NB4 (cell line): ENCODE measurements at regions not wholly inside any gene's neighbourhood (a gene's known extent, or its start where the extent isn't known, plus 50 kb on each side); places are given as distances from the start of the nearest gene placed in this dataset.
A peak's percentile ranks its signal among the peaks of the same experiment; 100 is the strongest.
"Not testable (repeated sequence)": the region's sequence is repeated elsewhere in the genome, so short reads cannot be mapped to it uniquely, and the experiment has no call there.

Source experiments
- DNase-seq: peaks from one replicate; pipeline ENCODE4 v3.0.0; 2010; ENCODE audit warnings: low read depth
- H3K4me3 ChIP-seq: one replicate; pipeline ENCODE4 v1.5.1; 2011; ENCODE audit warnings: mild to moderate bottlenecking, low read depth, low read length, moderate library complexity
- CTCF ChIP-seq: IDR thresholded peaks from one replicate; pipeline ENCODE4 v1.5.1; 2012; ENCODE audit warnings: low read depth, low read length
- MAX ChIP-seq: IDR thresholded peaks from 2 replicates; pipeline ENCODE4 v1.6.1; 2011; ENCODE audit warnings: low read depth, low read length
- MYC ChIP-seq: IDR thresholded peaks from 2 replicates; pipeline ENCODE4 v1.6.1; 2011; ENCODE audit warnings: low read depth, low read length
- POLR2A ChIP-seq: IDR thresholded peaks from 2 replicates; pipeline ENCODE4 v1.6.1; 2011; ENCODE audit warnings: mild to moderate bottlenecking; ENCODE audit not compliant: insufficient read length; ENCODE audit errors: extremely low read depth

- DNase-seq: no peak
- no peak overlapping the region for H3K4me3 ChIP-seq
- TF ChIP-seq MAX (0 out of 2 replicates have a peak, but pooled peaks have one; percentile 13), CTCF (no peak), MYC (no peak), POLR2A (no peak)
Measured at GRCh38 chr10:46216003-46216634, 70.7 kb upstream of the ANTXRL start.

GRCh38 chr10:46216836-46217751 lies 69.7 kb upstream of the ANTXRL start:
- DNase-seq: peak; percentile 83
- H3K4me3 ChIP-seq: no peak overlapping the region
- peak; percentile 30; the same call in 1 of the 2 replicates for TF ChIP-seq MAX
- TF ChIP-seq POLR2A: no peak
- peak; percentile 54; the same call in 1 of the 2 replicates for TF ChIP-seq MYC

- H3K4me3 ChIP-seq: no peak overlapping the region
- no peak for TF ChIP-seq MYC
- no peak for TF ChIP-seq CTCF
- no peak for TF ChIP-seq MAX
- TF ChIP-seq POLR2A: no peak
- DNase-seq: no peak
Measured at GRCh38 chr10:46217752-46218453, 68.9 kb upstream of the ANTXRL start.

GRCh38 chr10:46218921-46219320 lies 67.9 kb upstream of the ANTXRL start:
- DNase-seq: peak; percentile 68
- no peak overlapping the region for H3K4me3 ChIP-seq
- TF ChIP-seq MAX: 0 out of 2 replicates have a peak, but pooled peaks have one; percentile 12
- TF ChIP-seq MYC: peak; percentile 38; the same call in 1 of the 2 replicates
- TF ChIP-seq POLR2A: no peak
- TF ChIP-seq CTCF: no peak

- not testable (repeated sequence) for H3K4me3 ChIP-seq
- peak; percentile 56 for DNase-seq
Measured at GRCh38 chr10:46219431-46219990, 67.3 kb upstream of the ANTXRL start.

- no peak for TF ChIP-seq MAX
- TF ChIP-seq CTCF: no peak
- TF ChIP-seq POLR2A: no peak
- no peak for TF ChIP-seq MYC
- no peak for DNase-seq
- no peak overlapping the region for H3K4me3 ChIP-seq
Measured at GRCh38 chr10:46220187-46220586, 66.6 kb upstream of the ANTXRL start.
